GM10248 (cell line): ENCODE measurements at regions not wholly inside any gene's neighbourhood (a gene's known extent, or its start where the extent isn't known, plus 50 kb on each side); places are given as distances from the start of the nearest gene placed in this dataset.

Source experiments
- CTCF ChIA-PET: fragments of 300-600 bp; sonication (Branson Sonifier 250); formaldehyde crosslinking; extraction: SDS; loops from one replicate; lab custom pipeline; 2021; ENCODE audit warnings: antibody characterized with exemption; lab: Yijun Ruan, JAX
- POLR2A ChIA-PET: fragments of 350-650 bp; sonication (Branson Sonifier 250); formaldehyde crosslinking; extraction: SDS; loops from one replicate; lab custom pipeline; 2020; ENCODE audit warnings: antibody characterized with exemption; lab: Yijun Ruan, JAX
- DNase-seq: peaks from one replicate; pipeline ENCODE4 v3.0.0; 2012; ENCODE audit errors: extremely low spot score
- CTCF ChIP-seq: IDR thresholded peaks from 2 replicates; pipeline ENCODE4 v1.5.1; 2012; ENCODE audit warnings: mild to moderate bottlenecking, low read depth; ENCODE audit errors: extremely low read depth, missing control alignments, control extremely low read depth

GRCh38 chr14:89652352-89652751 lies 235.3 kb upstream of the FOXN3 start:
- DNase-seq, result no peak
- TF ChIP-seq CTCF, result no peak
- POLR2A ChIA-PET, result no interaction called here
- CTCF ChIA-PET, result interaction anchor here (2.1 kb wide), 1 partner anchor 10 kb away, joined by 9 read pairs; no protein-coding TSS in a partner anchor

- ChIA-PET POLR2A (no interaction called here), CTCF (interaction anchor here (2.1 kb wide), 1 partner anchor 10 kb away, joined by 9 read pairs; no protein-coding TSS in a partner anchor)
- TF ChIP-seq CTCF, result no peak
- DNase-seq, result no peak
Measured at GRCh38 chr14:89651805-89652204, 234.8 kb upstream of the FOXN3 start.

GRCh38 chr14:89650077-89650978 lies 233.3 kb upstream of the FOXN3 start:
- POLR2A ChIA-PET, result no interaction called here
- CTCF ChIA-PET, result interaction anchor here (1.1 kb wide), 1 partner anchor 44 kb away, joined by 3 read pairs; no protein-coding TSS in a partner anchor
- no peak for TF ChIP-seq CTCF
- no peak for DNase-seq

GRCh38 chr14:89649451-89650075 lies 232.5 kb upstream of the FOXN3 start:
- no peak for DNase-seq
- ChIA-PET POLR2A (no interaction called here), CTCF (interaction anchor here (1.1 kb wide), 1 partner anchor 45 kb away, joined by 3 read pairs; no protein-coding TSS in a partner anchor)
- TF ChIP-seq CTCF, result no peak

GRCh38 chr14:89648924-89649323 lies 231.9 kb upstream of the FOXN3 start:
- no peak for TF ChIP-seq CTCF
- ChIA-PET CTCF (no interaction called here), POLR2A (no interaction called here)
- DNase-seq, result no peak

GRCh38 chr14:89648510-89648909 lies 231.5 kb upstream of the FOXN3 start:
- ChIA-PET POLR2A (no interaction called here), CTCF (no interaction called here)
- DNase-seq, result no peak
- TF ChIP-seq CTCF, result no peak
